IMR-90 (cell line): ENCODE measurements at regions not wholly inside any gene's neighbourhood (a gene's known extent, or its start where the extent isn't known, plus 50 kb on each side); places are given as distances from the start of the nearest gene placed in this dataset.

Experiments used
- ATAC-seq: fragments of 200-7000 bp; cut with Tn5 transposase; 2 replicates; pipeline ENCODE4 v1.9.1; 2020; ENCODE audit warnings: low read depth, mild to moderate bottlenecking, moderate library complexity
- BruUV-seq: library from RNA; stranded (reverse); fragments of 400-500 nt; replicated peaks from 2 replicates; lab custom pipeline; 2021; lab: Mats Ljungman, UMichigan
- CTCF ChIA-PET: fragments of 300-600 bp; formaldehyde crosslinking; extraction: SDS; loops from one replicate; lab custom pipeline; 2021; ENCODE audit warnings: antibody characterized with exemption; lab: Yijun Ruan, JAX
- POLR2A ChIA-PET: fragments of 300-600 bp; sonication (Branson Sonifier 250); formaldehyde crosslinking; loops from one replicate; lab custom pipeline; 2022; ENCODE audit warnings: antibody characterized with exemption; ENCODE audit not compliant: unreplicated experiment; lab: Charles Lee
- DNase-seq: peaks from one replicate; pipeline ENCODE4 v3.0.0; 2013
- H2AFZ ChIP-seq: replicated peaks from 2 replicates; pipeline ENCODE3; 2013; ENCODE audit warnings: low read length, mild to moderate bottlenecking; ENCODE audit not compliant: poor library complexity
- H2AK5ac ChIP-seq: 2 replicates; pipeline ENCODE4 v1.6.1; 2013; ENCODE audit warnings: low read depth, low read length, inconsistent platforms
- H2AK9ac ChIP-seq: replicated peaks from 2 replicates; pipeline ENCODE3; 2013; ENCODE audit warnings: mild to moderate bottlenecking, low read depth, low read length, moderate library complexity; ENCODE audit not compliant: poor library complexity
- H2BK120ac ChIP-seq: 2 replicates; pipeline ENCODE4 v1.6.1; 2013; ENCODE audit warnings: low read depth, low read length, inconsistent platforms
- H2BK15ac ChIP-seq: 3 replicates; pipeline ENCODE4 v1.6.1; 2013; ENCODE audit warnings: low read depth, low read length, inconsistent platforms
- H2BK20ac ChIP-seq: 2 replicates; pipeline ENCODE4 v1.6.1; 2013; ENCODE audit warnings: low read depth, mild to moderate bottlenecking, inconsistent platforms, low read length, moderate library complexity
- H2BK5ac ChIP-seq: 2 replicates; pipeline ENCODE4 v1.6.1; 2013; ENCODE audit warnings: mild to moderate bottlenecking, low read depth, low read length, inconsistent platforms; ENCODE audit not compliant: poor library complexity, severe bottlenecking
- H3K14ac ChIP-seq: replicated peaks from 2 replicates; pipeline ENCODE4 v1.6.1; 2013; ENCODE audit warnings: low read depth, low read length, inconsistent platforms
- H3K18ac ChIP-seq: 2 replicates; pipeline ENCODE4 v1.6.1; 2013; ENCODE audit warnings: low read depth, low read length, control low read depth
- H3K23ac ChIP-seq: 2 replicates; pipeline ENCODE4 v1.6.1; 2013; ENCODE audit warnings: low read depth, low read length, inconsistent platforms
- H3K27ac ChIP-seq: 2 replicates; pipeline ENCODE4 v1.5.1; 2013; ENCODE audit warnings: mild to moderate bottlenecking, control low read depth, low read length; ENCODE audit not compliant: insufficient read depth
- H3K27me3 ChIP-seq: 2 replicates; pipeline ENCODE4 v1.6.1; 2013; ENCODE audit warnings: low read length; ENCODE audit not compliant: control insufficient read depth, insufficient read depth
- H3K36me3 ChIP-seq: 2 replicates; pipeline ENCODE4 v1.6.1; 2013; ENCODE audit warnings: low read length, mixed read lengths; ENCODE audit not compliant: control insufficient read depth, insufficient read depth
- H3K4ac ChIP-seq: 2 replicates; pipeline ENCODE4 v1.6.1; 2013; ENCODE audit warnings: low read depth, low read length, inconsistent platforms
- H3K4me1 ChIP-seq: 2 replicates; pipeline ENCODE4 v1.6.1; 2013; ENCODE audit warnings: low read length, mixed read lengths; ENCODE audit not compliant: control insufficient read depth, insufficient read depth
- H3K4me2 ChIP-seq: 2 replicates; pipeline ENCODE4 v1.6.1; 2013; ENCODE audit warnings: low read depth, mild to moderate bottlenecking, control low read depth, low read length, moderate library complexity
- H3K4me3 ChIP-seq: 2 replicates; pipeline ENCODE4 v1.5.1; 2013; ENCODE audit warnings: low read depth, mild to moderate bottlenecking, control low read depth, low read length, moderate library complexity; ENCODE audit not compliant: insufficient read depth
- H3K56ac ChIP-seq: 2 replicates; pipeline ENCODE4 v1.6.1; 2013; ENCODE audit warnings: low read length, inconsistent platforms; ENCODE audit not compliant: insufficient read depth; ENCODE audit errors: extremely low read depth
- H3K79me1 ChIP-seq, 2 experiments: 2 replicates each; pipeline ENCODE4 v1.6.1; 2013; ENCODE audit warnings: low read length in 2 of 2, inconsistent platforms in 1 of 2, low read depth in 1 of 2
- H3K9ac ChIP-seq: 2 replicates; pipeline ENCODE4 v1.6.1; 2013; ENCODE audit warnings: low read depth, low read length, control low read depth
- H3K9me1 ChIP-seq: 2 replicates; pipeline ENCODE4 v1.6.1; 2013; ENCODE audit warnings: low read length, inconsistent platforms; ENCODE audit not compliant: insufficient read depth
- H3K9me3 ChIP-seq: 2 replicates; pipeline ENCODE4 v1.6.1; 2013; ENCODE audit warnings: low read length; ENCODE audit not compliant: control insufficient read depth, insufficient read depth
- H4K20me1 ChIP-seq: 2 replicates; pipeline ENCODE4 v1.6.1; 2013; ENCODE audit warnings: low read length, inconsistent platforms; ENCODE audit not compliant: insufficient read depth
- H4K5ac ChIP-seq: 2 replicates; pipeline ENCODE4 v1.6.1; 2013; ENCODE audit warnings: mild to moderate bottlenecking, low read depth, low read length, control low read depth
- H4K8ac ChIP-seq, 2 experiments: 2 replicates each; pipeline ENCODE4 v1.6.1; 2013; ENCODE audit warnings: low read depth in 2 of 2, low read length in 2 of 2, control low read depth in 1 of 2, inconsistent platforms in 1 of 2
- H4K91ac ChIP-seq: 2 replicates; pipeline ENCODE4 v1.6.1; 2013; ENCODE audit warnings: low read depth, low read length, inconsistent platforms; ENCODE audit not compliant: insufficient read depth
- BHLHE40 ChIP-seq: fragments of 150-350 bp; IDR thresholded peaks from 2 replicates; pipeline ENCODE4 v1.6.1; 2016; ENCODE audit warnings: mild to moderate bottlenecking, low read depth, low read length
- CEBPB ChIP-seq: IDR thresholded peaks from 2 replicates; pipeline ENCODE4 v1.6.1; 2012; ENCODE audit warnings: low read depth, low read length, improper control_type of control experiment
- dilution Hi-C: fragments of 300-500 bp; cut with HindIII; formaldehyde crosslinking; loops from one replicate; pipeline ENCODE4 v1.14.3; 2018; ENCODE audit warnings: low sequenced_read_pairs; ENCODE audit not compliant: unreplicated experiment
- in situ Hi-C: fragments of 300-500 bp; cut with MboI; formaldehyde crosslinking; loops from 3 replicates; pipeline ENCODE4 v1.14.3; 2019; ENCODE audit warnings: low sequenced_read_pairs, inconsistent platforms, mixed read lengths
- intact Hi-C: fragments of 100-400 bp; cut with micrococcal nuclease; formaldehyde crosslinking; loops from 2 replicates; pipeline ENCODE4 v1.10.0; 2022

GRCh38 chr14:48628870-48629269 lies 953.5 kb upstream of the MDGA2 start:
- H2BK120ac ChIP-seq: no peak overlapping the region
- dilution Hi-C loops: no loop called here
- no peak overlapping the region for H3K27ac ChIP-seq
- H4K5ac ChIP-seq: no peak overlapping the region
- CTCF ChIA-PET: no interaction called here
- H3K4me2 ChIP-seq: no peak overlapping the region
- H3K27me3 ChIP-seq: no peaks in the 10 kb centered on the region
- H4K8ac ChIP-seq: no peak overlapping the region
- no peak for TF ChIP-seq BHLHE40
- TF ChIP-seq CEBPB: peak; percentile 59
- no peaks in the 10 kb centered on the region for H3K9me3 ChIP-seq
- BruUV-seq: no TSS peak
- intact Hi-C loops: loop anchor here (10.0 kb wide), 1 partner anchor 546 kb away; no protein-coding TSS in a partner anchor
- H4K91ac ChIP-seq: no peak overlapping the region
- no peak overlapping the region for H2AK9ac ChIP-seq
- peak overlapping the region; percentile 44; the same call in 1 of the 2 replicates for H3K18ac ChIP-seq
- no peak overlapping the region for H3K4ac ChIP-seq
- H4K20me1 ChIP-seq: no peaks in the 10 kb centered on the region
- no peak overlapping the region for H2BK15ac ChIP-seq
- POLR2A ChIA-PET: no interaction called here
- DNase-seq: peak; percentile 28
- H2AFZ ChIP-seq: no peak overlapping the region
- H3K56ac ChIP-seq: no peak overlapping the region
- H3K14ac ChIP-seq: no peak overlapping the region
- in situ Hi-C loops: no loop called here
- no peaks in the 10 kb centered on the region for H3K9me1 ChIP-seq
- H2BK5ac ChIP-seq: no peak overlapping the region
- peak; percentile 40 for ATAC-seq
- H2AK5ac ChIP-seq: no peak overlapping the region
- no peak overlapping the region for H2BK20ac ChIP-seq
- H3K9ac ChIP-seq: no peak overlapping the region
- no peaks in the 10 kb centered on the region for H3K79me1 ChIP-seq
- no peaks in the 10 kb centered on the region for H3K4me1 ChIP-seq
- no peak overlapping the region for H3K23ac ChIP-seq
- no peaks in the 10 kb centered on the region for H3K36me3 ChIP-seq
- H3K4me3 ChIP-seq: no peak overlapping the region
